Stimulated activated CD8-positive, alpha-beta memory T cell treated with anti-CD3 and anti-CD28 coated beads, Interleukin-12 subunit alpha, Interleukin-12 subunit beta, amount 100 ng/mL, for 4 hours (primary cell): ENCODE measurements at regions not wholly inside any gene's neighbourhood (a gene's known extent, or its start where the extent isn't known, plus 50 kb on each side); places are given as distances from the start of the nearest gene placed in this dataset.
A peak's percentile ranks its signal among the peaks of the same experiment; 100 is the strongest.

ENCODE experiments used
- DNase-seq: peaks from one replicate; pipeline ENCODE4 v3.0.0-alpha.2; 2020; ENCODE audit warnings: low read depth

DNA sequence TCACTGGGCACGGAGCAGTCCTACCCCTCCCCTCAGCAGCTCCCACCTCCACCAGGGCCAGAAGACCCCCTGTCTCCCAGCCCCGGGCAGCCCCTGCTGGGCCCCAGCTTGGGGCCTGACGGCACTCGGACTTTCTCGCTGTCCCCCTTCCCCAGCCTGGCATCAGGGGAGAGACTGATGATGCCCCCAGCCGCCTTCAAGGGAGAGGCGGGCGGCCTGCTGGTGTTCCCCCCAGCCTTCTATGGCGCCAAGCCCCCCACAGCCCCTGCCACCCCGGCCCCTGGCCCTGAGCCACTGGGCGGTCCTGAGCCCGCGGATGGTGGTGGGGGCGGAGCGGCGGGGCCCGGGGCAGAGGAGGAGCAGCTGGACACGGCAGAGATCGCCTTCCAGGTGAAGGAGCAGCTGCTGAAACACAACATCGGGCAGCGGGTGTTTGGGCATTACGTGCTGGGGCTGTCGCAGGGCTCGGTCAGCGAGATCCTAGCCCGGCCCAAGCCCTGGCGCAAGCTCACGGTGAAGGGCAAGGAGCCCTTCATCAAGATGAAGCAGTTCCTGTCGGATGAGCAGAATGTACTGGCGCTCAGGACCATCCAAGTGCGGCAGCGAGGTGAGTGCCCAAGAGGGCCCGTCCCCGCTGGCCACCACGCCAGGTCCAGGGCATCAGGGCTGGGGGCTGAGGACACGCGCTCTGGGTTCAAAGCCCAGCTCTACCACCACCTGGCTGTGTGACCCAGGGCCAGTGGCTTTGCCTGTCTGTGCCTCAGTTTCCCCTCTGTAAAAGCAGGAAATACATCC is 58.6 kb downstream of the PHETA1 start:
- DNase-seq, result no peak

- DNase-seq, result no peak
Observed at GRCh38 chr12:111309584-111309983, 59.3 kb downstream of the PHETA1 start.

DNA sequence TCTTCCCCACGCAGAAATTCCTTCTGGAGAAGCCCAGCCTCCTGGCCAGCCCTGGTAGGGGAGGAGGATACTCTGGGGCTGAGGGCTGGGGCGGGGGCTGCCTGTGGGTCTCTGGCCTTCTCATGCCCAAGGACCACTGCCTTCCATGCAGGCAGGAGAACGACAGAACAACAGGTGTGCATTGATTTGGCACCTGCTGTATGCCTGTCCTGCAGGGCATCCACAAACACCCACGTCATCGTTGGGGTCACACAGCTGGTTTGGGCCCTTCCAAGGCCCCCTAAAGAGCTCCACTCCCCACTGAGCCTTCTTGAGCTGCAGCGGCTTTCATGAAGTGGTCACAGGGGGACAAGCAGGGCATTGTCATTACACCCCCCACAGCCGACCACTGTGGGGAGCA is 60.4 kb downstream of the PHETA1 start:
- no peak for DNase-seq

DNA sequence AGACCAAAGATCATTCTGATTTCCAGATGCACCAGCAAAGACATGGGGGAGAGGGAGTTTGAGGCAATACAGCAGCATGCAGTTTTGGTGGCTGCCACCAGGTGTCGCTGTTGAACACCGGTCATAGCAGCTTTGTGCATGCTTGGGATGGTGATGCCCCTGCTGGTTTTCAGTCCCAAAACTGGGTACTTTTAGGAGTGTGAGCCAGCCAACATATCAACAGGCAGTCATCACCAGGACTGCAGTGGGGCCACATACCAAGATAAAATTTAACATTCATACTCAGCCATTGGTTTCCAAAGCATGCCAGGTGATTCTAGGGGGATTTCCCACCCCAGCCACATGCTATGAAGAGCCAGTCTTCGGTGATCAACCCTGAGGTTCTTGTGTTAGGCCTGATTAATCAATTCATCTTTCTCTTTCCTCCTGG is 64.2 kb downstream of the PHETA1 start:
- DNase-seq, result no peak

DNA sequence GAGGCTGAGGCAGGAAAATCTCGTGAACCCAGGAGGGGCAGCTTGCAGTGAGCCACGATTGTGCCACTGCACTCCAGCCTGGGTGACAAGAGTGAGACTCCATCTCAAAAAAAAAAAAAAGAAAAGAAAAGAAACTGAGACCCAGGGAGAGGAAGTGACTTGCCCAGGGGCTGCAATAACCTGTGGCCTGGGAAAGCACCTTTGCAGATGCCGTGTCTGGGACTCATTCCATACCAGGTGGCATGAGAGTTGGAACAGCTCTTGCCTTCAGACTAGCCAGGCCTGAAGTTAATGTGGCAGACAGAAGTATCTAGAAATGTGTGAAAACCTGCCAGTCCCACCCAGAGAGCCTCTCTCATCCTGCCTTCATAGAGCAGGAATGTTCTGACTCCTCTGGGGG is 65.4 kb downstream of the PHETA1 start:
- DNase-seq, result no peak

DNA sequence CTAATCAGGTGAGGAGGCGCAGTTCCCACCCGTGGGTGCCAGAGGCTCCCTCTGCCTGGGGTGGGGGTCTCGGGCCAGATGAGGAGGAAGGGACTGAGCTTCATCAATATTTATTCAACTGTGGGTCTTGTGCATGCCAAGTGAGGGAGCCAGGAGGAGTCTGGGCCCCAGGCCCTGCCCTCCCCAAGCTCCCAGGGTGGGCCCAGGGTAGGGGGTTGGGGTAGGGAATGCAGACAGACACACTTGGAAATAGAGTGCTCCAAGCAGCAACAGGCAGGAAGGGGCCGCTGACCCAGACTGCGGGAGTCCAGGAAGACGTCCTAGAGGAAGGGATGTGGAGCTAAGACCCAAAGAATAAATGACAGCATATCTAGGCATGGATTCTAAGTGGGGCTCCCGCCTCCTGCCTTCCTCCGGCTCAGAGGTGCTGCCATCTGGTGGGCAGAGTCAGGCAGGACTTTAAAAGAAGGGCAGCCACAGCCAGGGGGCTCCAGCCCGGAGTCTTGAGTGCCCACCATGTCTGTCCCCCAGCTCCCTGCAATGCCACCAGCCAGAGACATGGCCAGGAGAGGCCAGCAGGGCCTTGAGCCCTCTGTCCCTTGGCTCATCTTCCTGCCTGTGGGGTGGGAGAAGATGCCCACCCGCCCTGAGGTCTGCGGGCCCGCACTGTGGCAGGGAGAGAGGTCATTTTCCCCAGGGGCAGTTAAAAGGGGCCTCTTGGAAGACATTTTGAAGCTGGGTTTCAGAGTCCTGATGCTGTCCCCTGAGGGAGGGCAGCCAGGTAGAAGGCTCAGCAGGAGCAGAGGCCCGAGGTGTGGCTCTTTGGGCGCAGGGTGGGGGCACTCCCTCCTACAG is 70.1 kb downstream of the PHETA1 start:
- DNase-seq, result peak; percentile 4

- no peak for DNase-seq
Observed at GRCh38 chr12:111297703-111298426, 71.0 kb downstream of the PHETA1 start.

- no peak for DNase-seq
Observed at GRCh38 chr12:111296906-111297463, 71.9 kb downstream of the PHETA1 start.

DNA sequence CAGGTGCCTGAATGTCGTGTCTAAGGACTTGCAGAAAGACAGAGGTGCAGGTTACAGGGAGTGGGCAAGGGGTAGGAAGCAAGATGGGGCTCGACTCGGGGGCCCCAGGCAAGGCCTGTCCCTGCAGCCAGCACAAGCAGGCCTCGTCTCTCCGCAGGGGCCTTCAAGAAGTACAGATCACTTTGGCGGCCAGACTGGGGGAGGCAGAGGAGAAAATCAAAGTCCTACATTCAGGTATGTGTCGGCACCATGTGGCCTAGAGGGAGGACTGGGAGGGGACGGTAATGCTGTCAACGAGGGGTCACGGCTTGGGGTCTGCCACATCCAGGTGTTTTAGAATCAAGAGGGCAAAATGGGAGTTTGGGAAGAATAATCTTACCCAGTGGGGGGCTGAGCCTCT is 73.7 kb downstream of the PHETA1 start:
- DNase-seq, result no peak

- DNase-seq, result no peak
Observed at GRCh38 chr12:111293266-111294009, 75.5 kb downstream of the PHETA1 start.

DNA sequence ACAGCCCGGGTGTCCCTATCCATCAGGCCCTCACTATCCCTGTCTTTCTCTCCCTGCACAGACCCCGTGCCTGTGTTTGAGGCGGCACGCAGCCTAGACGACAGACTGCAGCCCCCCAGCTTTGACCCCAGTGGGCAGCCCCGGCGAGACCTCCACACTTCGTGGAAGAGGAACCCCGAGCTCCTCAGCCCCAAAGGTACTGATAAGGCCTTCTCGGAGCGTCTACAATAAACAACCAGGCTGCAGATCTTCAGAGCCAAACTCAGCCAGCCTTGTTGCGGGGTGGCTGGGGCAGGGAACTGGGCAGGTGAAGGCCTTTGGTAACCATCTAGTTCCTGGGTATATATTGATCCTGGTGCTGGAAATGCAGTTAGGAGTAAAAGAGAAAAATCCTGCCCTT is 77.5 kb downstream of the PHETA1 start:
- DNase-seq, result no peak

- DNase-seq, result no peak
Observed at GRCh38 chr12:111288771-111289170, 80.1 kb downstream of the PHETA1 start.

GRCh38 chr12:111287125-111287900 is 81.6 kb downstream of the PHETA1 start:
- DNase-seq, result no peak

DNA sequence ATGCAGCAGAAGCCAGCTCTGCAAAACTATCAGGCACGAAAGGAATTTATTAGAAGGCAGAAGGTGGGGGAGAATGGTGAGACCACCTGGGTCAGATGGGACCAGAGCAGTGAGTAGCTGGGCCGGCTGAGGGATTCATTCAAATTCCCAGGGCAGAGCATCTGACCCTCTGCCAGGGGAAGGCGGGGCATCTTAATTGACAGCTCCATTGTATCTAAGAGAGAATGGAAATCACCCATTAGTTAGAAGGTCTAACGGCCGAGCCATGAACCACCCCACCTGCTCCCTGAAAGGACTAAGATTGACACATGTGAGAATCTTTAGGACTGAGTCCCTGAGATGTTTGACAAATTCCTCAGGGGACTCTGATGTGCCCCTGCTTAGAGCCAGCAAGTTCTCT is 83.7 kb downstream of the PHETA1 start:
- no peak for DNase-seq

- DNase-seq, result no peak
Observed at GRCh38 chr12:111284709-111285108, 84.2 kb downstream of the PHETA1 start.

- no peak for DNase-seq
Observed at GRCh38 chr12:111283966-111284365, 84.9 kb downstream of the PHETA1 start.

DNA sequence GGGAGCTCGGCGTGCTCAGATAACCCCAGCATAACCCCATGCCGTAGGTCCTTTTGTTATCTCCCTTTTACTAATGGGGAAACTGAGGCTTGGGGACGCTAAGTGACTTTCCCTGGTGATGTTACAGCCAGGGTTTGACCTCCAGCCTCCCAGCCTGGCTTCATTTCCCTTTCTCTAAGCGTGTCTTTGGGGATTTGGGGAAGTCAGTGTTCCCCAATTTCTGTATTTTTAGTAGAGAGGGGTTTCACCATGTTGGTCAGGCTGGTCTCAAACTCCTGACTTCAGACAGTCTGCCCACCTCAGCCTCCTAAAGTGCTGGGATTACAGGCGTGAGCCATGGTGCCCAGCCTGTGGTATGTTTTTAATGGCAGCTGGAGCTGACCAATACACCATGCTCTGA is 85.4 kb downstream of the PHETA1 start:
- no peak for DNase-seq

DNA sequence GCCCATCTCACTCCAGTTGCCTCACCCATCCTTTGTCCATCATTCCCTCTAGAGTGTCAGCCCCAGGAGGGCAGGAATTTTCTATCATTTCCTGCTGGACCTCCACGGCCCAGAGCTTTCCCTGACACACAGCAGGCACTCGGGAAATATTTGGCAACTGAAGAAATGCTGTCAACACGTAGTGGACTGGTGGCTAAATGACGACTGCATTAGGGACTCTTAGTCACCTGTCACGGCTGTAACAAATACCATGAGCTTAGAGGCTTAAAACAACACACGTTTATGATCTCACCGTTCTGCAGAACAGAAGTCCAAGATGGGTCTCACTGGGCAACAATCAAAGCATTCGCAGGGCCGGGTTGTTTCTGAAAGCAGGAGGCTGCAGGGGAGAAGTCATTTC is 91.3 kb downstream of the PHETA1 start:
- DNase-seq, result no peak

DNA sequence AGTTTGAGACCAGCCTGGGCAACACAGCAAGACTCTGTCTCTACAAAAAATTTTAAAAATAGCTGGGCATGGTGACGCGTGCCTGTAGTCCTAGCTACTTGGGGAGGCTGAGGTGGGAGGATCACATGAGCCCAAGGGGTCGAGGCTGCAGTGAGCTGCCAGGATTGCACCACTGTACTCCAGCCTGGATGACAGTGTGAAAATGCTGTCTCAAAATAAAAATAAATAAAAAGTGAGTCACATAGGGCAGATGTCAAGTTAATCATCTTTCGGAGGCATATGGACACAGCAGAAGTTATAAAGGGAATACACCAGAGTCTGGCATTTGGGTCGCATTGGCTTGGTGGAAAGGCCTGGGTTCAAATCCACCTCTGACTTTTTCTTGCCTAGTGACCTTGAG is 92.7 kb downstream of the PHETA1 start:
- no peak for DNase-seq

DNA sequence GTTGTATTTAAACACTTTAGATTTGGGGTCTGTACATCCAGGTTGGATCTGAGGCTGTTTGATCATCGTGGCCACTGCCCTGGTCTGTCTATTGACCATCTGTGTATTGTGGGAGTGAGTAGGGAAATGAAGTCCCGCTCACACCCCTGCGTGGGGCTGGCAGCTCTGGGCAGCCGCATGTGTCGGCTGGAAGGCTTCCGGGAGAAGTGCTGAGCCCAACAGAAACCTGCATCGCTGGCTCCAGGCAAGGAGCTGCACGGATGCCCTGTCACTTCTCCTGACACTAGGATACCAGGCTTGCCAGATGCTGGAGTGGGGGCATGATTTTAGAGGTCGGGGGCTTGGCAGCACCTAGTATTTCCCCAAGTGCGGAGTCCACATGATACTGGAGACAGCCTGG is 93.6 kb downstream of the PHETA1 start:
- DNase-seq, result no peak

- no peak for DNase-seq
Observed at GRCh38 chr12:111274777-111275176, 94.1 kb downstream of the PHETA1 start.
